ENCODE measurements at regions not wholly inside any gene's neighbourhood (a gene's known extent, or its start where the extent isn't known, plus 50 kb on each side); places are given as distances from the start of the nearest gene placed in this dataset.

DNA sequence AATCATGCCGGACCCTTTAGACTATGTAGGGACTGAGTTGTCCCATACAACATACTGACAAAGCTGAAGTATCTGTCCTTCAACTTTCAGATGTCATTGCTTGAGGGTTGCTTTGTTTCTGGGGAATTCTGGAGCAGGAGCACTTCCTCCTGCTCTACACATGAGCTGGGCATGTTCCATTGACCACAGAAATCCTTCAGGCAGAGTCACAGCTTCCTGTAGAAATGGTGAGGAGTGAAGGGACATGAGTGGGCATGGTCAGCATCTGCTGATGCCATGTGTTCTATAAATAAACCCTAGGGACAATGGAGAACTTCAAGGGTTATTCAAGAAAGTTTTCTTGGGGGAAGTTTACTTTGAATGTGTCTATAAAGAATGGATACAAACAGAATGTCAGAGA is 296.6 kb upstream of the FBXL7 start:
- no peaks in the 10 kb centered on the region for H3K27me3 ChIP-seq (replicated peaks; ENCODE audit: control insufficient read depth, insufficient read depth, low read length, poor library complexity, severe bottlenecking)
- no peaks in the 10 kb centered on the region for H3K4me1 ChIP-seq (ENCODE audit: control insufficient read depth, insufficient read depth, low read length, poor library complexity, severe bottlenecking)
- no peak overlapping the region for H3K27ac ChIP-seq (ENCODE audit: insufficient read depth, low read length, poor library complexity, severe bottlenecking)
- no peak for DNase-seq
- no peak overlapping the region for H3K4me3 ChIP-seq (ENCODE audit: insufficient read depth, low read depth, low read length, poor library complexity, severe bottlenecking)
- H3K36me3 ChIP-seq (ENCODE audit: control insufficient read depth, insufficient read depth, low read length) = no peaks in the 10 kb centered on the region
- H3K9me3 ChIP-seq (ENCODE audit: control insufficient read depth, low read length) = no peaks in the 10 kb centered on the region

DNA sequence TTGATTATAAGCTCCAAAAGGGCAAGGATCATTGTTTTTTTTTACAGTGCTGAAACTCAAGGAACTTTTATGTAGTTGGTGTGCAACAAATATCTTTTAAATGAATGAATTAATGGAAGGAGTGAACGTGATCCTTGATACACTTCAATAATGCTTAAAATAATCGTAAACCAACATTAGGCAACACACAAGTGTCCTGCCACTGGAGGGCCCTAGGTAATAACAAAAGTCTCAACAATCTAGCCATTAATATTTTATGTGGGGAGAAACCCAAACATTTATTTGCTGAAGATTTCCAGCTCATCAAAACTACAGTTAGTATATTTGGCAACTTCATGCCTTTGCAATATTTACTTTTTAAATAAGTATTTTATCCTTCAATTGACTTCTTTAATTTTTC is 309.0 kb upstream of the FBXL7 start:
- H3K27me3 ChIP-seq (replicated peaks; ENCODE audit: control insufficient read depth, insufficient read depth, low read length, poor library complexity, severe bottlenecking) = no peaks in the 10 kb centered on the region
- H3K36me3 ChIP-seq (ENCODE audit: control insufficient read depth, insufficient read depth, low read length) = no peaks in the 10 kb centered on the region
- no peak overlapping the region for H3K4me3 ChIP-seq (ENCODE audit: insufficient read depth, low read depth, low read length, poor library complexity, severe bottlenecking)
- H3K27ac ChIP-seq (ENCODE audit: insufficient read depth, low read length, poor library complexity, severe bottlenecking) = no peak overlapping the region
- H3K9me3 ChIP-seq (ENCODE audit: control insufficient read depth, low read length) = no peaks in the 10 kb centered on the region
- H3K4me1 ChIP-seq (ENCODE audit: control insufficient read depth, insufficient read depth, low read length, poor library complexity, severe bottlenecking) = no peaks in the 10 kb centered on the region
- DNase-seq = no peak

DNA sequence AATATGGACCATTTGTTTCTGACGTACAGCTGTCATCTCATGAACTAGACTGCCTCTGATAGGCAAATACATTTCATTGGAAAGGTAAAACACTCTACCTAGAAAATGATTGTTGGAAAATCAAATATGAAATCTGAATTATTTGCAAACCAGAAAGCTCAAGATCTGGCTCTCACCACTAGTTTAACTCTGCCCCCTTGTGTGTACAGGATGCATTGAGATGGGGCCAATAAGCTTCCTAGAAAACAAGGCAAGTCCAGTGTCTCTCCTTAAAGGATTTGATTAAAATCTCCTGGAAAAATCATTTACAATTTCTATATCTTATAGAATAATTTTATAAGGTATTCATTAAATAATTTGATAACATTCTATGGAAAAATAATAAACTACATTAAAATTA is 311.9 kb upstream of the ANKH start:
- Histone ChIP-seq H3K4me1 (ENCODE audit: control insufficient read depth, insufficient read depth, low read length, poor library complexity, severe bottlenecking) (no peaks in the 10 kb centered on the region), H3K4me3 (ENCODE audit: insufficient read depth, low read depth, low read length, poor library complexity, severe bottlenecking) (no peak overlapping the region), H3K27me3 (replicated peaks; ENCODE audit: control insufficient read depth, insufficient read depth, low read length, poor library complexity, severe bottlenecking) (no peaks in the 10 kb centered on the region), H3K36me3 (ENCODE audit: control insufficient read depth, insufficient read depth, low read length) (no peaks in the 10 kb centered on the region), H3K9me3 (ENCODE audit: control insufficient read depth, low read length) (no peaks in the 10 kb centered on the region), H3K27ac (ENCODE audit: insufficient read depth, low read length, poor library complexity, severe bottlenecking) (no peak overlapping the region)
- DNase-seq = no peak

DNA sequence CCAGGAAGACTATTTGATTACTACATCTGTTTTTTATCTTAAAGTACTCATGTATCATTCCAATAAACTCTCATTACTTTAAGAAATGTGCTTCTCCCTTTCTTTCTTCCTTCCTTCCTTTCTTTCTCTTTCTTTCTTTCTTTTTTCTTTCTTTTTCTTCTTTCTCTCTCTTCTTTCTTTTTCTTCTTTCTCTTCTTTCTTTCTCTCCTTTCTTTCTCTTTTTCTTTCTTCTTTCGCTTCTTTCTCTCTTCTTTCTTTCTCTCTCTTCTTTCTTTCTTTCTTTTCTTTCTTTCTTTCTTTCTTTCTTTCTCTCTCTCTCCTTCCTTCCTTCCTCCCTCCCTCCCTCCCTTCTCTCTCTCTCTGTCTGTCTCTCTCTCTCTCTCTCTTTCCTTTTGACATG is 298.6 kb upstream of the ANKH start:
- H3K36me3 ChIP-seq (ENCODE audit: control insufficient read depth, insufficient read depth, low read length) = no peaks in the 10 kb centered on the region
- no peaks in the 10 kb centered on the region for H3K4me1 ChIP-seq (ENCODE audit: control insufficient read depth, insufficient read depth, low read length, poor library complexity, severe bottlenecking)
- H3K27ac ChIP-seq (ENCODE audit: insufficient read depth, low read length, poor library complexity, severe bottlenecking) = no peak overlapping the region
- H3K27me3 ChIP-seq (replicated peaks; ENCODE audit: control insufficient read depth, insufficient read depth, low read length, poor library complexity, severe bottlenecking) = no peaks in the 10 kb centered on the region
- no peaks in the 10 kb centered on the region for H3K9me3 ChIP-seq (ENCODE audit: control insufficient read depth, low read length)
- no peak for DNase-seq
- H3K4me3 ChIP-seq (ENCODE audit: insufficient read depth, low read depth, low read length, poor library complexity, severe bottlenecking) = no peak overlapping the region

DNA sequence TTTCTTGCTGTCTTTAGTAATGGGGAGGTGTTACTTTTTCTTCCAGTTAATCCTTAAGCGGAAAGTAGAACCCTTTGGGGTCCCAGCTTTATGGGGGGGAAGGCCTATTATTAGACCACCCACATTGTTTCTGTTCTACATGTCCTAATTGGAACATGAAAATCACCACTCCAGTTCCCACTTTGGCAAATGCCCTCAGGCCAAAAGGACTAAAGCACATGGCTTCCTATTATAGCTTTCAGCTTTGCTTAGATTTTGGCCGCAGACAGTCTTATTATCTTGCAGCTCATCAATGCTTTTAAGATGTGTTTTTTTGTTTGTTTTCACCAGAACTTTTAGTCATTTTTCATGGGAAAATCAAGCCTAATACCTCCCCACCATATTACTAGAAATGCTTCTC is 296.8 kb upstream of the ANKH start:
- Histone ChIP-seq H3K27ac (ENCODE audit: insufficient read depth, low read length, poor library complexity, severe bottlenecking) (no peak overlapping the region), H3K4me3 (ENCODE audit: insufficient read depth, low read depth, low read length, poor library complexity, severe bottlenecking) (no peak overlapping the region), H3K9me3 (ENCODE audit: control insufficient read depth, low read length) (no peaks in the 10 kb centered on the region), H3K27me3 (replicated peaks; ENCODE audit: control insufficient read depth, insufficient read depth, low read length, poor library complexity, severe bottlenecking) (no peaks in the 10 kb centered on the region), H3K4me1 (ENCODE audit: control insufficient read depth, insufficient read depth, low read length, poor library complexity, severe bottlenecking) (no peaks in the 10 kb centered on the region), H3K36me3 (ENCODE audit: control insufficient read depth, insufficient read depth, low read length) (no peaks in the 10 kb centered on the region)
- no peak for DNase-seq

DNA sequence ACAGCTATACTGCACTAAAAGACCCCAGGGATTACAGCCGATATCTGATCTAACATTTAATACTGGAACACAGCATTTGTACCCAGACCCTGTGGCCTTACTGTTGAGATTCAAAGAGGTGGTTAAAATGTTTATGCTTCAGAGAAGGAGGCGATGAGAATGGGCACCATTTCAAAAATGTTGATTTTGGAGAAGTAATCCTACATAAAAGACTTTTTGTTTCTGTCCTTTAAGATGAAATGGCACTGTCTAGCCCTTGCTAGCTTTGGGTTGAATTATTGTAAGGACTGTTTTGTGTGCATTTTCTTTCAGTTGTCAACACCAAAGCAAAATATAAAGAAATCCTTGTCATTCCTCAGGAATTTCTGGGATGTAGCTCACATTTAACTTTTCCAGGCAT is 288.5 kb upstream of the ANKH start:
- Histone ChIP-seq H3K27me3 (replicated peaks; ENCODE audit: control insufficient read depth, insufficient read depth, low read length, poor library complexity, severe bottlenecking) (no peaks in the 10 kb centered on the region), H3K4me1 (ENCODE audit: control insufficient read depth, insufficient read depth, low read length, poor library complexity, severe bottlenecking) (no peaks in the 10 kb centered on the region), H3K27ac (ENCODE audit: insufficient read depth, low read length, poor library complexity, severe bottlenecking) (no peak overlapping the region), H3K9me3 (ENCODE audit: control insufficient read depth, low read length) (no peaks in the 10 kb centered on the region), H3K36me3 (ENCODE audit: control insufficient read depth, insufficient read depth, low read length) (no peaks in the 10 kb centered on the region), H3K4me3 (ENCODE audit: insufficient read depth, low read depth, low read length, poor library complexity, severe bottlenecking) (no peak overlapping the region)
- DNase-seq = no peak

DNA sequence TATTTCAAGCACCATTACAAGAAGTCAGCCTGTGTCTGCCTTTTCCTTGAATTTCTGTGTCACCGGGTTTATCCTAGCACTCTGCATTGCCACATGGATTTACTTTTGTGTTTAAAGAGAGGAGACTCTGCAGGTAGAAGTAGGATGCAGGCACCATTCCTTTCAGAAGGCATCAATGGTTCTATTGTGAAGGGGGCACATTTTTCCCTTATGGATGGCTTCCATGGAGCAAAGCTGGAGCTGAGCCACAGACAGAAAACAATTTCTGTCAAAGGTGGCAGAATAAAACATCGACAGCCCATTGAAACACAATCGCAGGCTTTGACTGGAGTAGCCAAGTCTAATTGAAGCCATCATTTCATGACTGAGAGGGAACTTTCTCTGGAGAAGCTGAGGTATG is 288.0 kb upstream of the ANKH start:
- no peaks in the 10 kb centered on the region for H3K4me1 ChIP-seq (ENCODE audit: control insufficient read depth, insufficient read depth, low read length, poor library complexity, severe bottlenecking)
- no peak for DNase-seq
- no peaks in the 10 kb centered on the region for H3K9me3 ChIP-seq (ENCODE audit: control insufficient read depth, low read length)
- no peak overlapping the region for H3K4me3 ChIP-seq (ENCODE audit: insufficient read depth, low read depth, low read length, poor library complexity, severe bottlenecking)
- H3K27me3 ChIP-seq (replicated peaks; ENCODE audit: control insufficient read depth, insufficient read depth, low read length, poor library complexity, severe bottlenecking) = no peaks in the 10 kb centered on the region
- H3K27ac ChIP-seq (ENCODE audit: insufficient read depth, low read length, poor library complexity, severe bottlenecking) = no peak overlapping the region
- H3K36me3 ChIP-seq (ENCODE audit: control insufficient read depth, insufficient read depth, low read length) = no peaks in the 10 kb centered on the region

DNA sequence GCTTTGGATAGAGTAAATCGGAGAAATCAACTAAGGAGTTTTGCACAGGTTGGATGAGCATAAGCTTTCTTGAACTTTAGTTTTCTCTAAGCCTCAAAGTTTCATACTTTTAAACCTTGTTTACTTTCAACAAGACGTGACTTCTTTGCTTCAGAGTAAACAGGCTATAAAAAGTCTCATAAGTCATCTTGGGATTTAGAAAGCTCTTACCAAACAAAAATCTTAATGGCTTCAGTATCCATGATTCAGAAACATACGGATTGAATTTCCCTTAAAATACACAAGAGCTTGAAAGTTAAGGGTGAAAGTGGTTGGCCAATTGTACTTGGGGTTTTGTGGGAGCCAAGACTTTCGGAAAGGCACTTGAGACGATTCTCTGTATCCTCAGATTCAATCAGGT is 270.9 kb upstream of the ANKH start:
- Histone ChIP-seq H3K4me3 (ENCODE audit: insufficient read depth, low read depth, low read length, poor library complexity, severe bottlenecking) (no peak overlapping the region), H3K9me3 (ENCODE audit: control insufficient read depth, low read length) (no peaks in the 10 kb centered on the region), H3K36me3 (ENCODE audit: control insufficient read depth, insufficient read depth, low read length) (no peaks in the 10 kb centered on the region), H3K27me3 (replicated peaks; ENCODE audit: control insufficient read depth, insufficient read depth, low read length, poor library complexity, severe bottlenecking) (no peaks in the 10 kb centered on the region), H3K27ac (ENCODE audit: insufficient read depth, low read length, poor library complexity, severe bottlenecking) (no peak overlapping the region), H3K4me1 (ENCODE audit: control insufficient read depth, insufficient read depth, low read length, poor library complexity, severe bottlenecking) (no peaks in the 10 kb centered on the region)
- no peak for DNase-seq

DNA sequence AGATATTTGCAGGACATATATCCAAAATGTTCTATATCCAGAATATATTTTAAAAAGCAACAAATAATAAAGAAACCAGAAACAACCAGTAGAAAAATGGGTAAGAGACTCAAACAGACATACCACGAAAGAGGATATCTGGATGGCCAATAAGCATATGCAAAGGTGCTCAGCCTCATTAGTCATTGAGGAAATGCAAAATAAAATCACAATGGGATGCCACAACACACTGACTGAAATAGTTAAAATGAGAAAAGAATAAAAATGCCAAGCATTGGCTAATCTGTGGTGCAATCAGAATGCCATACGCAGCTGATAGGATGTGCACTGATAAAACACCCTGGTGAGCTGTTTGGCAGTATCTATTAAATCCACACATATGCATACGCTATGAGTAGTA is 265.8 kb upstream of the ANKH start:
- Histone ChIP-seq H3K27ac (ENCODE audit: insufficient read depth, low read length, poor library complexity, severe bottlenecking) (no peak overlapping the region), H3K27me3 (replicated peaks; ENCODE audit: control insufficient read depth, insufficient read depth, low read length, poor library complexity, severe bottlenecking) (no peaks in the 10 kb centered on the region), H3K36me3 (ENCODE audit: control insufficient read depth, insufficient read depth, low read length) (no peaks in the 10 kb centered on the region), H3K4me1 (ENCODE audit: control insufficient read depth, insufficient read depth, low read length, poor library complexity, severe bottlenecking) (no peaks in the 10 kb centered on the region), H3K9me3 (ENCODE audit: control insufficient read depth, low read length) (no peaks in the 10 kb centered on the region), H3K4me3 (ENCODE audit: insufficient read depth, low read depth, low read length, poor library complexity, severe bottlenecking) (no peak overlapping the region)
- DNase-seq = no peak

DNA sequence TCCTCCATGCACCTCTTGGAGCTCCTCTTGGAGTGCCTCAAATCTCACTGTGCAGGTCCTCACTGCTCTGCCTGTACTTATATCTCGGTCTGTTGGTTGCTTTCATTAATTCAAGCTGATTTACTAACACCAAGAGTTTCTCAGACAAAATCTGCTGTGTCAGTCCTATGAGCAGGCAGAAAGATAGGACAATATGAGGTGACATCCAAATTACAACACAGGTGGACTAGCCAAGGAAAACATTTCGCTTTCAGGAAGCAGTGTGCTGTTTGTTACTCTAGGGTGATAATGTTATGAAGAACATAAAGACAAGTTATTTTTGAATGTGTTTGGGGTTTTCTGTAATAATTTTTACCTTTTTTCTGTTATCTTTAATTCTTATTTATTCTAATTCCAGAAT is 264.1 kb upstream of the ANKH start:
- H3K36me3 ChIP-seq (ENCODE audit: control insufficient read depth, insufficient read depth, low read length) = no peaks in the 10 kb centered on the region
- H3K4me1 ChIP-seq (ENCODE audit: control insufficient read depth, insufficient read depth, low read length, poor library complexity, severe bottlenecking) = no peaks in the 10 kb centered on the region
- no peaks in the 10 kb centered on the region for H3K9me3 ChIP-seq (ENCODE audit: control insufficient read depth, low read length)
- no peak overlapping the region for H3K4me3 ChIP-seq (ENCODE audit: insufficient read depth, low read depth, low read length, poor library complexity, severe bottlenecking)
- no peak for DNase-seq
- H3K27ac ChIP-seq (ENCODE audit: insufficient read depth, low read length, poor library complexity, severe bottlenecking) = no peak overlapping the region
- H3K27me3 ChIP-seq (replicated peaks; ENCODE audit: control insufficient read depth, insufficient read depth, low read length, poor library complexity, severe bottlenecking) = no peaks in the 10 kb centered on the region

DNA sequence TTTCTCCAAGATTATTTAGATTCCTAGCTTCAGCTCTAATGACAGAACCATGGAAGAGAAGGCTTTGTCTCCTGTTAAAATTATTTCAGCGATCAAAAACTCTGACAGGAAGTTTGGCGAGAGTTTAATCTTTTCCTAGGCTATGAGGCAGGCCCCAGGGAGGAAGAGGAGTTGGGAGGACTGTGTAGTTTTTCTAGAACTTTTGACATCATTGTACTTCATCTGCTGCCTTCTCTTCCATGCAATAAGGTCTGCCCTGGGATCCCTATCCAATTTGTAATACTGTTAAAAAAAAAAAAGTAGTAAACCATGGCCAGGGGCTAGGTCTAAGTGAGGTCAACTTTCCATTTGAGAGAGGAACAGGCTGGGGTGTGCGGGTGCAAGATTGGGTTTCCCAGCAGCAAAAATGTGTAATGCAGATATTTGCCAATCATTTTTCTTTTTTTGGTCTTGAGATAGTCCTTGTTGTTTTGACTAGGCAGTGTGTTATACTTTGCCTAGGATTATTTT is 261.9 kb upstream of the ANKH start:
- no peak for DNase-seq
- H3K27ac ChIP-seq (ENCODE audit: insufficient read depth, low read length, poor library complexity, severe bottlenecking) = no peak overlapping the region
- no peaks in the 10 kb centered on the region for H3K36me3 ChIP-seq (ENCODE audit: control insufficient read depth, insufficient read depth, low read length)
- H3K9me3 ChIP-seq (ENCODE audit: control insufficient read depth, low read length) = no peaks in the 10 kb centered on the region
- no peaks in the 10 kb centered on the region for H3K4me1 ChIP-seq (ENCODE audit: control insufficient read depth, insufficient read depth, low read length, poor library complexity, severe bottlenecking)
- H3K27me3 ChIP-seq (replicated peaks; ENCODE audit: control insufficient read depth, insufficient read depth, low read length, poor library complexity, severe bottlenecking) = no peaks in the 10 kb centered on the region
- no peak overlapping the region for H3K4me3 ChIP-seq (ENCODE audit: insufficient read depth, low read depth, low read length, poor library complexity, severe bottlenecking)

All from effector memory CD4-positive, alpha-beta T cell (primary cell).